Nephron progenitor cell (in vitro differentiated cells): ENCODE measurements at regions not wholly inside any gene's neighbourhood (a gene's known extent, or its start where the extent isn't known, plus 50 kb on each side); places are given as distances from the start of the nearest gene placed in this dataset.

Experiments
- DNase-seq: peaks from one replicate; pipeline ENCODE4 v3.0.0; 2021
- H3K27ac Mint-ChIP-seq: 2 replicates; pipeline ENCODE4 v1.8.0; 2021; ENCODE audit warnings: mild to moderate bottlenecking, moderate library complexity, mixed read lengths
- H3K27me3 Mint-ChIP-seq: 2 replicates; pipeline ENCODE4 v1.8.0; 2021; ENCODE audit warnings: mild to moderate bottlenecking, low read depth, mixed read lengths; ENCODE audit not compliant: poor library complexity
- H3K36me3 Mint-ChIP-seq: 2 replicates; pipeline ENCODE4 v1.8.0; 2021; ENCODE audit warnings: low read depth, mixed read lengths
- H3K4me1 Mint-ChIP-seq: 2 replicates; pipeline ENCODE4 v1.8.0; 2021; ENCODE audit warnings: mixed read lengths
- H3K4me3 Mint-ChIP-seq: 2 replicates; pipeline ENCODE4 v1.8.0; 2021; ENCODE audit warnings: mild to moderate bottlenecking, moderate library complexity, mixed read lengths
- H3K9me3 Mint-ChIP-seq: 2 replicates; pipeline ENCODE4 v1.8.0; 2021; ENCODE audit warnings: mild to moderate bottlenecking, moderate library complexity, mixed read lengths
- CTCF ChIP-seq: fragments of 200-600 bp; sonication (generic); IDR thresholded peaks from 2 replicates; pipeline ENCODE4 v1.5.0; 2021; ENCODE audit warnings: antibody characterized with exemption

DNA sequence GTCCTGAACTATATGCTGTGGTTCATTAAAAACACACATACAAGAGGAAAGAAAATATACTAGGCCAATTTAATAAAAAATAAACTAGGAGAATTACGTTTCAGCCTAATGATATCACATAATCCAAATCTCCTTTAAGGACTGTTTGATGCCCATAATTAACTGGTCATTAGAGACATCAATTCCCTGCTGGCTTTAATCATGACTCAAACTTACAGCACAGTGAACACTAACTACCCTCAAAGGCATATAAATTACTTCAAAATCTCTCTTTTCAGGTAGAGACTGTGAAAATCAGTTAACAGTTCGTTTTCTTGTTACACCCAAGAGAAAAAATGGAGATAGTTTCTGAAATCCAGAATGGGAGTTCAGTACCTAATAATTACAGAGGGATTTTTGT is 567.4 kb downstream of the CBLN2 start:
- Mint-ChIP-seq H3K36me3 (no peaks in the 10 kb centered on the region), H3K4me3 (no peak overlapping the region), H3K9me3 (no peaks in the 10 kb centered on the region), H3K4me1 (no peaks in the 10 kb centered on the region), H3K27me3 (peaks cover 3% of the 10 kb centered on the region), H3K27ac (no peak overlapping the region)
- TF ChIP-seq CTCF: no peak
- DNase-seq: no peak

DNA sequence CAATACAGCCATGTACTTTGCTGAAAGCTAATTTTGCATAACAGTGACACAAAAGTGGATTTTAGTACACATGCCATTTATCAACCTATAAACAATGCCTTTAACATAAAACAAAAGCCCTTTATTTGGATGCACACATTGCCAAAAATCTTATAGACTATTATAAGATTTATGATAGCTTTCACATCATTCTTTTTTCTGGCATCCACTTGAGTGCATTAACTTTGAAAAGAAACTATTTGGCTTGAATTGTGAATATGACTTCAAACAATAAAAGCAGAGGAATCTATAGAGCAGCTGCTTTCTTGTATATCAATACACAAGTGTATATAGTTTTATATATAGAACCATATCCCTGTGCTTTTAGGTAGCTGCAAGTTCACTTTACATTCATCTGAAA is 577.4 kb downstream of the CBLN2 start:
- no peak overlapping the region for H3K27ac Mint-ChIP-seq
- no peaks in the 10 kb centered on the region for H3K27me3 Mint-ChIP-seq
- TF ChIP-seq CTCF: no peak
- H3K36me3 Mint-ChIP-seq: no peaks in the 10 kb centered on the region
- DNase-seq: no peak
- H3K4me1 Mint-ChIP-seq: no peaks in the 10 kb centered on the region
- H3K4me3 Mint-ChIP-seq: no peak overlapping the region
- H3K9me3 Mint-ChIP-seq: peaks cover 27% of the 10 kb centered on the region

GRCh38 chr18:71958605-71959004 is 585.5 kb downstream of the CBLN2 start:
- Mint-ChIP-seq H3K9me3 (peaks cover 5% of the 10 kb centered on the region), H3K4me3 (no peak overlapping the region), H3K27me3 (no peaks in the 10 kb centered on the region), H3K36me3 (no peaks in the 10 kb centered on the region), H3K27ac (no peak overlapping the region), H3K4me1 (no peaks in the 10 kb centered on the region)
- no peak for TF ChIP-seq CTCF
- DNase-seq: no peak

GRCh38 chr18:71951001-71951400 is 593.1 kb downstream of the CBLN2 start:
- H3K4me3 Mint-ChIP-seq: no peak overlapping the region
- H3K27ac Mint-ChIP-seq: no peak overlapping the region
- no peak for DNase-seq
- no peaks in the 10 kb centered on the region for H3K36me3 Mint-ChIP-seq
- H3K9me3 Mint-ChIP-seq: no peaks in the 10 kb centered on the region
- H3K27me3 Mint-ChIP-seq: peaks cover 13% of the 10 kb centered on the region
- TF ChIP-seq CTCF: no peak
- no peaks in the 10 kb centered on the region for H3K4me1 Mint-ChIP-seq

DNA sequence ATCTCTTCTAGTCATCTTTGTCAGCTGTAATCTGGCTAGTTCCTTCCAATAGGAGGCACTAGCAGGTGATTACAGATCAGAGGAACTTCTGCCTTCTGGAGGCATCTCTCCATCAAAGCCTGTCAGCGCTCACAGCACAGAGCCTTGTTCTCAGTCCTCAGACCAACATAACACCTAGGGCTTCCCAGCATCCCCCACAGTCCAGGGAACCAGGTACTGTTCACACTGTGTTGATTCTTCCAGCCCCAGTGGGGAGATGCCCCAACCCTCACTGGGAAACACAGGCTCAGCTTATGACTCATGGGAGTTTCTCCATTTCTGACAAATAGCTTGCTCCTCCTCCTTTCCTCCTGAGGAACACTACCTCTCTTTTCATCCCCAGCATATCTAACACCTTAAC is 601.7 kb downstream of the CBLN2 start:
- Mint-ChIP-seq H3K36me3 (no peaks in the 10 kb centered on the region), H3K27ac (no peak overlapping the region), H3K4me1 (no peaks in the 10 kb centered on the region), H3K4me3 (no peak overlapping the region), H3K27me3 (peaks cover 4% of the 10 kb centered on the region), H3K9me3 (no peaks in the 10 kb centered on the region)
- no peak for DNase-seq
- TF ChIP-seq CTCF: no peak

DNA sequence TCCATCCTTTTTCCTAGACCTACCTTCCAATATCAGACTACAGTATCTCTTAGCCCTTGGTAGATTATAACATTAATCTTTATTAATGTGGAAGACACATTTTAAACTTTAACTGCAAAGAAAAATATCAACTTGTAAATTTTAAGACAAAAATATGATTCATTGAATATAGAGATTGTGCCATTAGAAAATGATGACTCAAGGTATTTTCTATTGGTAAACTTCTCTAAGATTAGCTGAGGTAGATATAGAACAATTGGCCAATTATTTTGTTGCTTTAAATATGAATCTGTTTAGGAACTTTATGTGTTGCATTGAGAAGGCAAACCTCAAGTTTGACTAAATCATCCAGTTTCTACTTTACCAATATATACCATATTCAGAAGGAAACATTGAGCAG is 604.7 kb downstream of the CBLN2 start:
- Mint-ChIP-seq H3K9me3 (no peaks in the 10 kb centered on the region), H3K4me1 (no peaks in the 10 kb centered on the region), H3K27me3 (no peaks in the 10 kb centered on the region), H3K36me3 (no peaks in the 10 kb centered on the region), H3K4me3 (no peak overlapping the region), H3K27ac (no peak overlapping the region)
- TF ChIP-seq CTCF: no peak
- no peak for DNase-seq
